ENCODE measurements at regions not wholly inside any gene's neighbourhood (a gene's known extent, or its start where the extent isn't known, plus 50 kb on each side); places are given as distances from the start of the nearest gene placed in this dataset.
"Not testable (repeated sequence)": the region's sequence is repeated elsewhere in the genome, so short reads cannot be mapped to it uniquely, and the experiment has no call there.

- intact Hi-C loops (cut with micrococcal nuclease; ENCODE audit: unreplicated experiment) (no loop called here), in situ Hi-C loops (cut with HindIII; ENCODE audit: low pct_unique_long_range_greater_than_20kb, low sequenced_read_pairs) (no loop called here)
- peak overlapping the region; percentile 17; a peak in 2 of 4 replicates for H3K4me3 ChIP-seq (ENCODE audit: low read depth in 2 of 2, low read length in 2 of 2)
- ChIA-PET CTCF (interaction anchor here (0.6 to 0.9 kb wide), 3 partner anchors 111 to 1867 kb away, joined by 5 to 12 read pairs (median 5); no protein-coding TSS in a partner anchor), POLR2A (no interaction called here)
- no peak overlapping the region for H3K27ac ChIP-seq (ENCODE audit: low read length)
- H3K36me3 ChIP-seq (ENCODE audit: control insufficient read depth, insufficient read depth, low read length): no peaks in the 10 kb centered on the region
- no TSS peak for BruUV-seq (replicated peaks)
- DNase-seq (ENCODE audit: low read depth, low spot score) (peak; percentile 54), ATAC-seq (peak; percentile 80)
- no peaks in the 10 kb centered on the region for H3K9me3 ChIP-seq (ENCODE audit: control insufficient read depth, insufficient read depth, low read depth, low read length)
- H3K4me1 ChIP-seq (ENCODE audit: control insufficient read depth, insufficient read depth, low read length): no peaks in the 10 kb centered on the region
- TF ChIP-seq SIN3A (IDR thresholded peaks at IDR 0.05; ENCODE audit: borderline replicate concordance, insufficient read depth, low read depth, low read length) (no peak), CTCF (IDR thresholded peaks at IDR 0.05) (peak; percentile 94)
- no peaks in the 10 kb centered on the region for H3K27me3 ChIP-seq (ENCODE audit: control insufficient read depth, insufficient read depth, low read length)
Measured at GRCh38 chr15:20356444-20356910, 185.1 kb downstream of the GOLGA6L6 start.

- no peaks in the 10 kb centered on the region for H3K9me3 ChIP-seq (ENCODE audit: control insufficient read depth, insufficient read depth, low read depth, low read length)
- in situ Hi-C loops (cut with HindIII; ENCODE audit: low pct_unique_long_range_greater_than_20kb, low sequenced_read_pairs): no loop called here
Measured at GRCh38 chr15:20355256-20355868, 186.2 kb downstream of the GOLGA6L6 start.

DNA sequence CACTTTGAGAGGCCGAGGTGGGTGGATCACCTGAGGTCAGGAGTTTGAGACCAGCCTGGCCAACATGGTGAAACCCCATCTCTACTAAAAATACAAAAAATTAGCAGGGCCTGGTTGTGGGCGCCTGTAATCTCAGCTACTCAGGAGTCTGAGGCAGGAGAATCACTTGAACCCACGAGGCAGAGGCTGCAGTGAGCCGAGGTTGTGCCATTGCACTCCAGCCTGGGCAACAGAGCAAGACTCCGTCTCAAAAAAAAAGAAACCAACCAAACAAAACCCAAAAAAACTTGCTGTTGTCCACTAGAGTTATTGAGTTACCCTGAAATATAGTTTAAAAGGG is 186.7 kb downstream of the GOLGA6L6 start:
- H3K36me3 ChIP-seq (ENCODE audit: control insufficient read depth, insufficient read depth, low read length); ATAC-seq; CTCF ChIA-PET; H3K9me3 ChIP-seq (ENCODE audit: control insufficient read depth, insufficient read depth, low read depth, low read length); POLR2A ChIA-PET; intact Hi-C loops (cut with micrococcal nuclease; ENCODE audit: unreplicated experiment); in situ Hi-C loops (cut with HindIII; ENCODE audit: low pct_unique_long_range_greater_than_20kb, low sequenced_read_pairs); H3K27ac ChIP-seq (ENCODE audit: low read length); H3K4me1 ChIP-seq (ENCODE audit: control insufficient read depth, insufficient read depth, low read length); H3K4me3 ChIP-seq (ENCODE audit: low read depth in 2 of 2, low read length in 2 of 2); DNase-seq (ENCODE audit: low read depth, low spot score); BruUV-seq (replicated peaks); H3K27me3 ChIP-seq (ENCODE audit: control insufficient read depth, insufficient read depth, low read length): not testable (repeated sequence)

More at GRCh38 chr15:20355256-20355868, 186.2 kb downstream of the GOLGA6L6 start:
- CTCF ChIA-PET: interaction anchor here (0.9 kb wide), 1 partner anchor 1868 kb away, joined by 12 read pairs; no protein-coding TSS in a partner anchor
- no TSS peak for BruUV-seq (replicated peaks)
- TF ChIP-seq SIN3A (IDR thresholded peaks at IDR 0.05; ENCODE audit: borderline replicate concordance, insufficient read depth, low read depth, low read length) (no peak), REST (IDR thresholded peaks at IDR 0.05; ENCODE audit: insufficient read depth in 1 of 2, low read depth in 2 of 2, low read length in 1 of 2) (no peak), POLR2AphosphoS5 (IDR thresholded peaks at IDR 0.05; ENCODE audit: low read depth, low read length) (no peak), CTCF (IDR thresholded peaks at IDR 0.05) (no peak), TCF7L2 (IDR thresholded peaks at IDR 0.05; ENCODE audit: low read depth, low read length) (no peak)
- no peak for DNase-seq (ENCODE audit: low read depth, low spot score)
- no peak overlapping the region for H3K27ac ChIP-seq (ENCODE audit: low read length)
- no peak overlapping the region for H3K4me3 ChIP-seq (ENCODE audit: low read depth in 2 of 2, low read length in 2 of 2)
- no peaks in the 10 kb centered on the region for H3K36me3 ChIP-seq (ENCODE audit: control insufficient read depth, insufficient read depth, low read length)
- POLR2A ChIA-PET: no interaction called here
- intact Hi-C loops (cut with micrococcal nuclease; ENCODE audit: unreplicated experiment): no loop called here
- ATAC-seq: no peak
- no peaks in the 10 kb centered on the region for H3K27me3 ChIP-seq (ENCODE audit: control insufficient read depth, insufficient read depth, low read length)
- H3K4me1 ChIP-seq (ENCODE audit: control insufficient read depth, insufficient read depth, low read length): no peaks in the 10 kb centered on the region

Data from Panc1 (cell line).